Epithelial cell of proximal tubule (primary cell): ENCODE measurements at regions not wholly inside any gene's neighbourhood (a gene's known extent, or its start where the extent isn't known, plus 50 kb on each side); places are given as distances from the start of the nearest gene placed in this dataset.

ENCODE experiments used
- DNase-seq: peaks from one replicate; pipeline ENCODE4 v3.0.0-alpha.2; 2011; ENCODE audit warnings: low read depth
- H3K4me3 ChIP-seq: 2 replicates; pipeline ENCODE4 v1.5.1; 2011; ENCODE audit warnings: low read depth, mild to moderate bottlenecking, low read length
- CTCF ChIP-seq: conservative IDR thresholded peaks from 2 replicates; pipeline ENCODE4 v1.5.1; 2012; ENCODE audit warnings: low read depth, mild to moderate bottlenecking, low read length

DNA sequence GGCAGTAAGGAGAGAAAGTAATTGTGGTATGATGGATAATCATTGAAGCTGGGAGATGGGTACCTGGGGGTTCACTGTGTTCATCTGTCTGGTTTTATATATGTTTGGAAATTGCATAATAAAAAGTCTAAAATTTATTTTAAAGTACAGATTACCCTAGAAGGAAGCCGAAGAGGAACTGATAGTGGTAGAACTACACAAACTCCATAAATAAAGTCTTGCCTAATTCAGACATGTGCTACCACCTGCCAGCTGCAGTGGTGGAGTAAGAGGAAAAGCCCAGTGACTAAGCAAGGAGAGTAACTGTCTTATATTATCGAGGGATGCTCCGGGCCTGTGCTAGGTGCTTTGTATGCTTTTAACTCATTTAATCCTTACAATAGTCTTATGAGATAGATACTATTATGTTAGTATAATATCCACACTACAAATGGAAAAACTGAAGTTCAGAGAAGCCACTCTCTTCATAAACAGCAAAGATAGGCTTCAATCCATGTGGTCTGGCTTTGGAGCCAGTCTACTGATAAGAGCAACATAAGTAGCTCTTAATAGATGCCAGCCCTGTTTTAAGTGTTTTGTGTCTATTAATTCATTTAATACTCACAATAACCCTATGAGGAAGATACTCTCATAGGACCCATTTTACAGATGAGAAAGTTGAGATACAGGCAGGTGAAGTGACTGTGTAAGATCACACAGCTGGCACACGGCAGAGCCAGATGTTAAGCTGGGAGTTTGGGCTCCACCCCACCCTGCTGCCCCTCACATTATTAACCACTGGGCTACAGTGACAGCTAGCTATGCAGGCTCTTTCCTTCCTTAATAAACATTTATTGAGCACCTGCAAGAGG is 56.8 kb upstream of the HNRNPU start:
- H3K4me3 ChIP-seq = no peak overlapping the region
- DNase-seq = no peak
- TF ChIP-seq CTCF = no peak

- DNase-seq = no peak
- peak overlapping the region; percentile 58 for H3K4me3 ChIP-seq
Observed at GRCh38 chr1:244919320-244920282, 55.3 kb upstream of the HNRNPU start.

DNA sequence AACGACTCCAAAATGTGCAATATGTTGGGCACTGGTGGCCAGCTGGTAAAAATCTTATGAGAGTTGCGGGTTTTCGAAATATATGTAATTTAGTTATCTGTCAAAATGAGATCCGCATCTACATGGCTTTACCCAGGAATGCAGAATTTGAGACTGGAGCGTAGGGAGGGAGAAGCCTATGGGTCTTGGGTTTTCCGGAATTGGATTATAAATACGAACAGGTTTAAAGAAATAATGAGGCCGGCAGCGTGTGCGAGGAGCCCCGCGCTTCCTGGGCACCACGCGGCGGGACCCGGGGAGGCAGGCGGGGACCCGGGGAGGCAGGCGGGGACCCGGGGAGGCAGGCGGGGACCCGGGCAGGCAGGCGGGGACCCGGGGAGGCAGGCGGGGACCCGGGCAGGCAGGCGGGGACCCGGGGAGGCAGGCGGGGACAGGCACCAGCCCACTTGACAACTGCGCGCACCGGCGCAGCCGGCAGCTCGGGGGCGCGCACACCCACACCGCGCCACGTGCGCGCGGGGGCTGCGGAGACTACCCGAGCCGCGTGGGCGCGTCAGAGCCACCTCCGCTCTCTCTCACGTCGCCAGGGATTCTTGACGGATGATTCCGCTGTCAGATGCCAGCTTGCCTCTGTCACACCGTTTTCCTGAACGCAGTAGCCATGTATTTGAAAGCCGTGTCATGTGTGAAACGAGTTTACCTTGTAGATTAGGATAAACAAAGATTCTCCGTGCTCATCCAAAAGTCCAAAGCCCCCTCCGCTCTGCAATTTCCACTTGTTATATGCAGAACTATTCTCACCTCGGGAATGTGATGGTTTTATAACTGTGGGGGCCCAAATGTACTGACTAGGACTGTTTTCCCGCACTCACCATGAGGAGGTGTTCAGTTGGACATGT is 54.3 kb upstream of the HNRNPU start:
- DNase-seq = no peak
- H3K4me3 ChIP-seq = peak overlapping the region; percentile 58
- no peak for TF ChIP-seq CTCF

More at GRCh38 chr1:244919320-244920282, 55.3 kb upstream of the HNRNPU start:
- TF ChIP-seq CTCF = no peak

DNA sequence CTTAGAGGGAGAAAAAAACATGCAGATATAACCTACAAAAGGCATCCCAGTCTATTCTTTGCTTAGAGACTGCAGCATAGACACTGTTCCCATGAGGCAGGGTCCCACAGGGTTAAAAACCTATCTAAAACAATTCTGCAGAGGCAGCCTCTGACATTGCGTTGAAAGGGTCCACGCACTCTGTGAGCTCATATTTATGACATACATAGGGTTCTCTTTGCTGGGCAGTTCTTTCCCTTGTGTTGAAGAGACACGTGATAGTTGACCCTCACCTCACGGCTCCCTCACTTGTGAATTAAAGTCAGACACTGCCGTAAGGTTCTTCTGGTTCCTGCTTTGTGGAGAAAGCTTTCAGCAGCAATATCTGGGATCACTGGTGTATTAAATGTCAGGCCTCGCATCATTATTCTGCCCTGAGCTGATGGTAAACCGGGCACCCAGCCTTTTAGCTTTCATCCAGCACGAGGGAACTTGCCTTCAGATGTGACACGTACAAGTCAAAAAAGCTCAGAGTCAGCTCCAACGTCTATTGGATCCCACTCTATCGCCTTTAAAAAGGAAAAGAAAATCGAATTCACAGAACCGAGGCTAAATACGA is 52.8 kb upstream of the HNRNPU start:
- TF ChIP-seq CTCF = no peak
- H3K4me3 ChIP-seq = no peak overlapping the region
- no peak for DNase-seq

GRCh38 chr1:244915736-244916135 is 51.4 kb upstream of the HNRNPU start:
- no peak for TF ChIP-seq CTCF
- H3K4me3 ChIP-seq = no peak overlapping the region
- DNase-seq = no peak

GRCh38 chr1:244914761-244915160 is 50.4 kb upstream of the HNRNPU start:
- no peak for DNase-seq
- no peak overlapping the region for H3K4me3 ChIP-seq
- TF ChIP-seq CTCF = no peak
